Neural cell (in vitro differentiated cells): ENCODE measurements at regions not wholly inside any gene's neighbourhood (a gene's known extent, or its start where the extent isn't known, plus 50 kb on each side); places are given as distances from the start of the nearest gene placed in this dataset.

Experiments
- H2AFZ ChIP-seq: fragments of 200-600, 300-800 bp; sonication (generic), shearing (Covaris generic); 2 replicates; pipeline ENCODE4 v1.6.0; 2014; ENCODE audit warnings: low read depth, mild to moderate bottlenecking, antibody characterized with exemption, low read length, moderate library complexity
- H3F3A ChIP-seq: fragments of 200-600 bp; shearing (Covaris generic); 2 replicates; pipeline ENCODE4 v1.6.1; 2016; ENCODE audit warnings: mild to moderate bottlenecking, moderate library complexity, mixed read lengths, antibody characterized with exemption, low read length; ENCODE audit not compliant: insufficient read depth, poor library complexity, severe bottlenecking
- H3K27ac ChIP-seq: fragments of 200-600, 300-800 bp; sonication (generic), shearing (Covaris generic); 2 replicates; pipeline ENCODE4 v1.5.1; 2014; ENCODE audit warnings: mild to moderate bottlenecking, low read length, moderate library complexity
- H3K27me3 ChIP-seq: fragments of 300-800, 200-600 bp; sonication (generic), shearing (Covaris generic); 2 replicates; pipeline ENCODE4 v1.6.0; 2014; ENCODE audit warnings: mild to moderate bottlenecking, low read depth, low read length, moderate library complexity; ENCODE audit not compliant: insufficient read depth
- H3K36me3 ChIP-seq: fragments of 300-800, 200-600 bp; sonication (generic), shearing (Covaris generic); 2 replicates; pipeline ENCODE4 v1.5.1; 2014; ENCODE audit warnings: mild to moderate bottlenecking, antibody characterized with exemption, low read length, moderate library complexity; ENCODE audit not compliant: insufficient read depth
- H3K4me2 ChIP-seq: fragments of 300-800, 200-600 bp; sonication (generic), shearing (Covaris generic); 2 replicates; pipeline ENCODE4 v1.6.0; 2014; ENCODE audit warnings: mild to moderate bottlenecking, low read length
- H3K4me3 ChIP-seq: fragments of 300-800, 200-600 bp; sonication (generic), shearing (Covaris generic); 2 replicates; pipeline ENCODE4 v1.5.1; 2014; ENCODE audit warnings: mild to moderate bottlenecking, low read length, moderate library complexity
- H3K79me2 ChIP-seq: fragments of 200-600 bp; shearing (Covaris generic); replicated peaks from 2 replicates; pipeline ENCODE4 v1.6.0; 2014; ENCODE audit warnings: mild to moderate bottlenecking, low read length, moderate library complexity; ENCODE audit not compliant: insufficient read depth
- H3K9ac ChIP-seq: fragments of 300-800, 200-600 bp; sonication (generic), shearing (Covaris generic); 2 replicates; pipeline ENCODE4 v1.6.1; 2016; ENCODE audit warnings: mild to moderate bottlenecking, low read length, mixed read lengths
- H3K9me2 ChIP-seq: fragments of 200-600 bp; shearing (Covaris generic); 2 replicates; pipeline ENCODE4 v1.6.1; 2016; ENCODE audit warnings: mild to moderate bottlenecking, low read length, mixed read lengths; ENCODE audit not compliant: insufficient read depth
- H3K9me3 ChIP-seq: fragments of 200-600, 300-800 bp; sonication (generic), shearing (Covaris generic); 2 replicates; pipeline ENCODE4 v1.6.1; 2016; ENCODE audit warnings: mild to moderate bottlenecking, mixed run types, low read length, moderate library complexity, mixed read lengths
- H4K20me1 ChIP-seq: fragments of 200-600 bp; shearing (Covaris generic); 2 replicates; pipeline ENCODE4 v1.6.1; 2016; ENCODE audit warnings: mild to moderate bottlenecking, mixed run types; ENCODE audit not compliant: insufficient read depth
- CTCF ChIP-seq: fragments of 450-650 bp; IDR thresholded peaks from 2 replicates; pipeline ENCODE4 v1.5.1; 2014; ENCODE audit warnings: antibody characterized with exemption, mild to moderate bottlenecking, moderate library complexity; ENCODE audit not compliant: poor library complexity, severe bottlenecking
- EP300 ChIP-seq: fragments of 450-650 bp; conservative IDR thresholded peaks from 2 replicates; pipeline ENCODE4 v1.6.1; 2014; ENCODE audit warnings: antibody characterized with exemption, mild to moderate bottlenecking, moderate library complexity; ENCODE audit not compliant: poor library complexity, severe bottlenecking
- EZH2 ChIP-seq: fragments of 200-600, 300-800 bp; shearing (Covaris generic), sonication (generic); IDR thresholded peaks from 2 replicates; pipeline ENCODE4 v1.6.1; 2014; ENCODE audit warnings: antibody characterized with exemption, low read length, borderline replicate concordance, mild to moderate bottlenecking; ENCODE audit not compliant: insufficient read depth, poor library complexity, severe bottlenecking
- MXI1 ChIP-seq: fragments of 450-650 bp; conservative IDR thresholded peaks from 2 replicates; pipeline ENCODE4 v1.6.1; 2014; ENCODE audit warnings: antibody characterized with exemption, mild to moderate bottlenecking; ENCODE audit not compliant: poor library complexity, severe bottlenecking
- POLR2AphosphoS5 ChIP-seq: IDR thresholded peaks from 2 replicates; pipeline ENCODE4 v1.6.1; 2012
- RAD21 ChIP-seq: fragments of 450-650 bp; conservative IDR thresholded peaks from 2 replicates; pipeline ENCODE4 v1.6.1; 2014; ENCODE audit warnings: antibody characterized with exemption, mild to moderate bottlenecking, moderate library complexity
- REST ChIP-seq: IDR thresholded peaks from 2 replicates; pipeline ENCODE4 v1.6.1; 2012; ENCODE audit warnings: borderline replicate concordance
- SMC3 ChIP-seq: fragments of 450-650 bp; conservative IDR thresholded peaks from 2 replicates; pipeline ENCODE4 v1.6.1; 2014; ENCODE audit warnings: antibody characterized with exemption, mild to moderate bottlenecking, moderate library complexity; ENCODE audit not compliant: poor library complexity
- TAF1 ChIP-seq: IDR thresholded peaks from 2 replicates; pipeline ENCODE4 v1.6.1; 2012; ENCODE audit warnings: low read depth

DNA sequence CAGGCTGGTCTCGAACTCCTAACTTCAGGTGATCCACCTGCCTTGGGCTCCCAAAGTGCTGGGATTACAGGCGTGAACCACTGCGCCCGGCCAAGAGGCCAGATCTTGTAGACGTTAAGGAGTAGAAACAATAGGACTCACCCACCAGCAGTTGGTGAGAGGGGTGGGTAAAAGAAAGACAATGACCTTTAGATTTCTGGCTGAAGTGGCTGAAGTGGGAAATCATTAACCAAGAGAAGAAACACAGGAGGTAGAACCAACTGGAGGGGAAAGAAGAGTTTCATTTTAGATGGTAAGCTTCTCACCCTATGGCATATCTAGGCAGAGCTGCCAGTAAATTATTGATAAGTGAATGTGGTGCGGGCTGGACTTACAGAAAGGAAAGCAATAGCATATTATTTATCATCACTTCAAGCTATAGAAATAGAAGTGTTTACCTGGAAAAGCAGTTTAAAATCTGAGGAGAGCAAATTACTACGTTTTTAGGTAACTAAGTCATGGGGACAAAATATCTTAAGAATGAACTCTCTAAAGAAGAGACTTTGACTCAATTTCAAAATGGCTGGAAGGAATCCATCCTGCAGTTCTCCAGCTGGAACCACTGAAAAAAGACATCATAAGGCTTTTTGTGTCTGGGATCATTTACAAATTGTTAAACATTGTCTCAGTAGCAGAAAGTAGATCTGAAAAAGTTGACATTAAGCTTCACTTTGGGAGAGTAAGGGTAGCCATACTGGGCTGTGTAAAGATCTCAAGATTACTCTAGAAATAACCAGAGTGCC, 109.6 kb downstream of the ALDH8A1 start:
- Histone ChIP-seq H3K79me2 (no peaks in the 10 kb centered on the region), H3K36me3 (no peaks in the 10 kb centered on the region), H2AFZ (no peak overlapping the region), H3F3A (no peaks in the 10 kb centered on the region), H3K4me3 (no peak overlapping the region), H3K27ac (no peak overlapping the region), H4K20me1 (no peaks in the 10 kb centered on the region), H3K4me2 (no peak overlapping the region), H3K9me2 (no peaks in the 10 kb centered on the region), H3K27me3 (no peaks in the 10 kb centered on the region), H3K9ac (no peak overlapping the region), H3K9me3 (no peaks in the 10 kb centered on the region)
- TF ChIP-seq MXI1, result no peak
- no peak for TF ChIP-seq REST
- no peak for TF ChIP-seq TAF1
- no peak for TF ChIP-seq POLR2AphosphoS5
- no peak for TF ChIP-seq CTCF
- no peak for TF ChIP-seq EP300
- no peak for TF ChIP-seq EZH2
- TF ChIP-seq SMC3, result no peak
- TF ChIP-seq RAD21, result no peak

DNA sequence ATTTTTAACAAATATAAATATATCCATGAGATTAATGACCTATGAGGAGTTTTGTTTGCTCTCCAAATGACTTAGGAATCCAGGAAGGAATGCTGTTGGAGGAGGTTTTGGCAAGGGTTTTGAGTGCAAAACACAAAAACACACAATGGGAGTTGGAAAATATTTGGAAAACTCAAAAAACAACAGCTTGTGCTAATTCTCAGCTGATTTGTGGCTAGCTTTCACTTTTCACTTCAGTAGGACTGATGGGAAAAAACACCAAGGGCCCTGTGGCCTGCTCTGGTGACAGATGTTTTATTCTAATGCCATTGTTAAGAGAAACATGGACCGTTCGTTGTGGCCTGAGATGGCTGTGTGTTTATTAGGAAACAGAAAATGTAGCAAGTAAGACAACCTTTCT, 113.9 kb downstream of the ALDH8A1 start:
- no peak overlapping the region for H3K4me3 ChIP-seq
- no peak overlapping the region for H2AFZ ChIP-seq
- H4K20me1 ChIP-seq, result no peaks in the 10 kb centered on the region
- TF ChIP-seq REST (no peak), TAF1 (no peak), EZH2 (no peak), SMC3 (no peak), MXI1 (no peak), RAD21 (no peak), POLR2AphosphoS5 (no peak), EP300 (no peak), CTCF (no peak)
- no peaks in the 10 kb centered on the region for H3K79me2 ChIP-seq
- no peaks in the 10 kb centered on the region for H3K36me3 ChIP-seq
- H3K9me2 ChIP-seq, result no peaks in the 10 kb centered on the region
- H3K9me3 ChIP-seq, result no peaks in the 10 kb centered on the region
- no peaks in the 10 kb centered on the region for H3K27me3 ChIP-seq
- no peaks in the 10 kb centered on the region for H3F3A ChIP-seq
- H3K4me2 ChIP-seq, result no peak overlapping the region
- H3K9ac ChIP-seq, result no peak overlapping the region
- no peak overlapping the region for H3K27ac ChIP-seq
